Astrocyte of the spinal cord (primary cell): ENCODE measurements at regions not wholly inside any gene's neighbourhood (a gene's known extent, or its start where the extent isn't known, plus 50 kb on each side); places are given as distances from the start of the nearest gene placed in this dataset.

ENCODE experiments used
- DNase-seq: peaks from one replicate; pipeline ENCODE4 v3.0.0; 2011; ENCODE audit warnings: low read depth, low spot score
- H3K4me3 ChIP-seq: 2 replicates; pipeline ENCODE4 v1.5.1; 2011; ENCODE audit warnings: low read depth, mild to moderate bottlenecking, low read length, moderate library complexity
- CTCF ChIP-seq: IDR thresholded peaks from 2 replicates; pipeline ENCODE4 v1.5.1; 2012; ENCODE audit warnings: low read depth, mild to moderate bottlenecking, low read length, inconsistent platforms
- in situ Hi-C: cut with HindIII; loops from 2 replicates; pipeline ENCODE4 v1.10.0; 2017; ENCODE audit warnings: low sequenced_read_pairs

GRCh38 chr6:156268849-156269248, 508.3 kb upstream of the ARID1B start:
- in situ Hi-C loops = no loop called here

GRCh38 chr6:156262014-156262413, 515.2 kb upstream of the ARID1B start:
- no peak for DNase-seq
- no peak overlapping the region for H3K4me3 ChIP-seq
- in situ Hi-C loops = no loop called here
- no peak for TF ChIP-seq CTCF

More at GRCh38 chr6:156268849-156269248, 508.3 kb upstream of the ARID1B start:
- no peak for TF ChIP-seq CTCF
- no peak overlapping the region for H3K4me3 ChIP-seq
- no peak for DNase-seq

GRCh38 chr6:156260815-156261214, 516.4 kb upstream of the ARID1B start:
- no peak for TF ChIP-seq CTCF
- DNase-seq = no peak
- in situ Hi-C loops = no loop called here
- H3K4me3 ChIP-seq = no peak overlapping the region

- DNase-seq = no peak
- in situ Hi-C loops = no loop called here
- no peak for TF ChIP-seq CTCF
- no peak overlapping the region for H3K4me3 ChIP-seq
Observed at GRCh38 chr6:156258981-156259380, 518.2 kb upstream of the ARID1B start.

- H3K4me3 ChIP-seq = no peak overlapping the region
- no peak for TF ChIP-seq CTCF
- in situ Hi-C loops = no loop called here
- no peak for DNase-seq
Observed at GRCh38 chr6:156256161-156256560, 521.0 kb upstream of the ARID1B start.

- in situ Hi-C loops = no loop called here
- no peak overlapping the region for H3K4me3 ChIP-seq
- TF ChIP-seq CTCF = no peak
Observed at GRCh38 chr6:156254240-156254639, 522.9 kb upstream of the ARID1B start.

GRCh38 chr6:156250593-156250992, 526.6 kb upstream of the ARID1B start:
- no peak for TF ChIP-seq CTCF

More at GRCh38 chr6:156254240-156254639, 522.9 kb upstream of the ARID1B start:
- DNase-seq = no peak

More at GRCh38 chr6:156250593-156250992, 526.6 kb upstream of the ARID1B start:
- H3K4me3 ChIP-seq = no peak overlapping the region
- in situ Hi-C loops = no loop called here
- DNase-seq = no peak
